AG10803 (cell line): ENCODE measurements at regions not wholly inside any gene's neighbourhood (a gene's known extent, or its start where the extent isn't known, plus 50 kb on each side); places are given as distances from the start of the nearest gene placed in this dataset.
A peak's percentile ranks its signal among the peaks of the same experiment; 100 is the strongest.
"Not testable (repeated sequence)": the region's sequence is repeated elsewhere in the genome, so short reads cannot be mapped to it uniquely, and the experiment has no call there.

Experiments
- DNase-seq: peaks from one replicate; pipeline ENCODE4 v3.0.0; 2010; ENCODE audit warnings: low read depth
- H3K4me3 ChIP-seq: 2 replicates; pipeline ENCODE4 v1.5.1; 2011; ENCODE audit warnings: mild to moderate bottlenecking, low read length, control low read depth
- CTCF ChIP-seq: conservative IDR thresholded peaks from 2 replicates; pipeline ENCODE4 v1.5.1; 2011; ENCODE audit warnings: mild to moderate bottlenecking, low read length, control low read depth, inconsistent platforms

- no peak for TF ChIP-seq CTCF
- H3K4me3 ChIP-seq: no peak overlapping the region
- DNase-seq: peak; percentile 30
Measured at GRCh38 chr17:70320673-70321345, 151.5 kb downstream of the KCNJ2 start.

GRCh38 chr17:70321352-70321751 lies 152.0 kb downstream of the KCNJ2 start:
- no peak for TF ChIP-seq CTCF
- H3K4me3 ChIP-seq: no peak overlapping the region

GRCh38 chr17:70323269-70323668 lies 153.9 kb downstream of the KCNJ2 start:
- H3K4me3 ChIP-seq: no peak overlapping the region
- no peak for TF ChIP-seq CTCF
- no peak for DNase-seq

More at GRCh38 chr17:70321352-70321751, 152.0 kb downstream of the KCNJ2 start:
- DNase-seq: no peak

- TF ChIP-seq CTCF: no peak
- H3K4me3 ChIP-seq: no peak overlapping the region
- no peak for DNase-seq
Measured at GRCh38 chr17:70324031-70324430, 154.7 kb downstream of the KCNJ2 start.

GRCh38 chr17:70327279-70327678 lies 157.9 kb downstream of the KCNJ2 start:
- DNase-seq: no peak
- H3K4me3 ChIP-seq: no peak overlapping the region
- no peak for TF ChIP-seq CTCF

GRCh38 chr17:70327723-70328122 lies 158.4 kb downstream of the KCNJ2 start:
- H3K4me3 ChIP-seq: no peak overlapping the region
- no peak for DNase-seq
- no peak for TF ChIP-seq CTCF

GRCh38 chr17:70329721-70330120 lies 160.4 kb downstream of the KCNJ2 start:
- no peak for DNase-seq
- H3K4me3 ChIP-seq: no peak overlapping the region
- no peak for TF ChIP-seq CTCF

GRCh38 chr17:70331066-70331465 lies 161.7 kb downstream of the KCNJ2 start:
- not testable (repeated sequence) for DNase-seq, H3K4me3 ChIP-seq
